Kidney (tissue), 13 donors: ENCODE measurements at regions not wholly inside any gene's neighbourhood (a gene's known extent, or its start where the extent isn't known, plus 50 kb on each side); places are given as distances from the start of the nearest gene placed in this dataset.
"Not testable (repeated sequence)": the region's sequence is repeated elsewhere in the genome, so short reads cannot be mapped to it uniquely, and the experiment has no call there.

Source experiments
- DNase-seq, 5 donors: peaks; one replicate each; pipeline ENCODE4 v3.0.0-alpha.2; 2013 to 2020
- FAIRE-seq: peaks from 2 replicates; lab custom pipeline; 2012; peaks lifted over from hg19 to GRCh38; lab: Jason Lieb, UNC
- H3K27ac ChIP-seq, 2 donors: one replicate each; pipeline ENCODE4 v1.7.0; 2013; ENCODE audit warnings: low read depth in 2 of 2, low read length in 2 of 2, inconsistent platforms in 1 of 2
- H3K27me3 ChIP-seq: one replicate; pipeline ENCODE4 v1.7.1; 2013; ENCODE audit warnings: low read length, inconsistent platforms; ENCODE audit not compliant: control insufficient read depth, insufficient read depth
- H3K36me3 ChIP-seq, 3 donors: one replicate each; pipeline versions ENCODE4 v1.7.0 to v1.7.1; 2013; ENCODE audit warnings: low read length in 3 of 3, control low read depth in 1 of 3, inconsistent platforms in 1 of 3; ENCODE audit not compliant: insufficient read depth in 3 of 3, control insufficient read depth in 2 of 3
- H3K4me1 ChIP-seq, 3 donors: one replicate each; pipeline versions ENCODE4 v1.7.0 to v1.7.1; 2013; ENCODE audit warnings: low read length in 3 of 3, inconsistent platforms in 1 of 3, low read depth in 1 of 3; ENCODE audit not compliant: control insufficient read depth in 2 of 3, insufficient read depth in 2 of 3
- H3K4me3 ChIP-seq, 3 donors: one replicate each; pipeline versions ENCODE4 v1.7.0 to v1.8.1; 2013; ENCODE audit warnings: low read length in 3 of 3, control low read depth in 1 of 3, inconsistent platforms in 1 of 3
- H3K9ac ChIP-seq, 3 donors: one replicate each; pipeline versions ENCODE4 v1.7.0 to v1.7.1; 2013; ENCODE audit warnings: low read length in 3 of 3, control low read depth in 1 of 3, inconsistent platforms in 1 of 3
- H3K9me3 ChIP-seq, 3 donors: one replicate each; pipeline versions ENCODE4 v1.7.0 to v1.7.1; 2013; ENCODE audit warnings: low read length in 3 of 3, control low read depth in 1 of 3, inconsistent platforms in 1 of 3; ENCODE audit not compliant: control insufficient read depth in 2 of 3, insufficient read depth in 1 of 3
- CTCF ChIP-seq: IDR thresholded peaks from 3 replicates; pipeline ENCODE4 v1.5.1; 2012; ENCODE audit warnings: mild to moderate bottlenecking, moderate library complexity, borderline replicate concordance; ENCODE audit not compliant: insufficient read depth; ENCODE audit errors: extremely low read depth
- intact Hi-C: fragments of 100-400 bp; cut with DNase I; formaldehyde crosslinking; loops from one replicate; pipeline ENCODE4 v1.11.1; 2022
- donor health status: control.
- donor health status: control.
- donor health status: control.
- donor health status: control.
- donor health status: control.
- donor health status: DM: yes; HTN: yes; CAD: no.
- donor health status: Normal renal cell carcinoma (clear cell type).

DNA sequence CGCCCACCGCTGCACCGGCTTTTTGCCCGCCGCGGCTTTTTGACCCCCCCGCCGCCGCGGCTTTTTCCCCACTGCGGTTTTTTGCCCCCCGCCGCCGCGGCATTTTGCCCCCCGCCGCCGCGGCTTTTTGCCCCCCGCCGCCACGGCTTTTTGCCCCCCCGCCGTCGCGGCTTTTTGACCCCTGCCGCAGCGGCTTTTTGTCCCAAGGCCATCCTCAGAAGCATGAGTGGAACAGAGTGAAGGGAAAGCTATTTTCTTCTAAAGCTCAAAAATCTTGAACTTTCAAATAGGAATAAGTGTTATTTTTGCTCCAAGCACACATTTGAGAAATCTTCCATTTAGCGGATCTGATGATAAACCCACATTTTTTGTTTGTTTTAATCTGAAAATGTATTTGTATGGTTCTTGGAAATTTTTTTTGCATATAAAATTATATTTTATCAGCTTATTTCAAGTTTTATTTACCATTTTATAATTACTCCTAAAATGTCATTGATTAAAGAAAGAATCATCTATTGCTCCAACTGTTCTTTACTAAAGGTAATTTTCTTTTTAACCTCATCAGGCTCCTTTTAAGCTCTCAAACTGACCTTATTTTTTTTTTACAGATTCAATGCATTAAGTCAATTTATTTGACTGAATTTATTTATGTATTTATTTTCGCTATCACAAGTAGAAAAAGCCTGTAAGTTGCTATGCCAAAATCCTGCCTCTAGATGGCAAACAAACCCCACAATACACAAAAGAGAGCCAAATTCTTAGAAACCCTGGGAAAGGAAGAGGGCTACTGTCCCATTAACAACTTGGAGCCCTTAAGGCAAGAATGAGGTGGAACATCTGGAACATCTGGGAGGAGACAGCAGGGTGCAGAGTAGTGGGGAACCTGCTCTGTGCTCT is 460.3 kb downstream of the ZNF33B start:
- peak; percentile 13 for FAIRE-seq
- H3K36me3 ChIP-seq, H3K9me3 ChIP-seq, intact Hi-C loops, H3K27me3 ChIP-seq, H3K27ac ChIP-seq, H3K4me3 ChIP-seq, H3K4me1 ChIP-seq, H3K9ac ChIP-seq: not testable (repeated sequence)
- TF ChIP-seq CTCF: peak; percentile 35
- DNase-seq: peak in 2 of 5 donors; percentile 34 to 37

GRCh38 chr10:42177077-42177792 is 461.1 kb downstream of the ZNF33B start:
- Histone ChIP-seq H3K27ac (no peak overlapping the region), H3K4me1 (no peaks in the 10 kb centered on the region), H3K9me3 (no peaks in the 10 kb centered on the region), H3K9ac (no peak overlapping the region), H3K27me3 (no peaks in the 10 kb centered on the region), H3K4me3 (no peak overlapping the region), H3K36me3 (no peaks in the 10 kb centered on the region)
- no peak for TF ChIP-seq CTCF
- intact Hi-C loops: no loop called here
- FAIRE-seq: no peak
- DNase-seq: peak in 2 of 5 donors; percentile 6 to 38

- DNase-seq: no peak
- no peak for TF ChIP-seq CTCF
These were observed 487.8 kb downstream of the ZNF33B start for GRCh38 chr10:42150428-42151061.

More at GRCh38 chr10:42150428-42151061, 487.8 kb downstream of the ZNF33B start:
- no peaks in the 10 kb centered on the region for H3K36me3 ChIP-seq
- H3K9ac ChIP-seq: no peak overlapping the region
- FAIRE-seq: no peak
- no peaks in the 10 kb centered on the region for H3K27me3 ChIP-seq
- H3K4me1 ChIP-seq: no peaks in the 10 kb centered on the region
- no peak overlapping the region for H3K27ac ChIP-seq
- H3K9me3 ChIP-seq: no peaks in the 10 kb centered on the region
- H3K4me3 ChIP-seq: no peak overlapping the region
- intact Hi-C loops: no loop called here
